Lower lobe of right lung (tissue), 2 donors: ENCODE measurements at regions not wholly inside any gene's neighbourhood (a gene's known extent, or its start where the extent isn't known, plus 50 kb on each side); places are given as distances from the start of the nearest gene placed in this dataset.

Source experiments
- ATAC-seq, 2 donors: fragments of 200-7000 bp; cut with Tn5 transposase; one replicate each; pipeline ENCODE4 v1.9.1; 2020 to 2022; ENCODE audit warnings: mild to moderate bottlenecking in 2 of 2, moderate library complexity in 2 of 2
- DNase-seq: peaks from one replicate; pipeline ENCODE4 v3.0.0-alpha.2; 2020
- H3K27ac ChIP-seq: fragments of 200-600 bp; one replicate; pipeline ENCODE4 v1.8.0; 2022
- H3K27me3 ChIP-seq: fragments of 200-600 bp; one replicate; pipeline ENCODE4 v1.8.0; 2022; ENCODE audit warnings: low read depth
- H3K36me3 ChIP-seq: fragments of 200-600 bp; one replicate; pipeline ENCODE4 v1.8.0; 2022; ENCODE audit warnings: mild to moderate bottlenecking
- H3K4me1 ChIP-seq: fragments of 200-600 bp; one replicate; pipeline ENCODE4 v1.8.0; 2022
- H3K4me3 ChIP-seq: fragments of 200-600 bp; one replicate; pipeline ENCODE4 v1.8.0; 2022; ENCODE audit warnings: mild to moderate bottlenecking
- H3K9me3 ChIP-seq: fragments of 200-600 bp; one replicate; pipeline ENCODE4 v1.8.0; 2022
- CTCF ChIP-seq: fragments of 200-600 bp; IDR thresholded peaks from one replicate; pipeline ENCODE4 v1.8.0; 2022; ENCODE audit warnings: antibody characterized with exemption, mild to moderate bottlenecking
- intact Hi-C: fragments of 100-400 bp; cut with DNase I; formaldehyde crosslinking; loops from one replicate; pipeline ENCODE4 v1.11.0; 2022
- donor health status: DM: no; HTN: yes; CAD: no; lungs with severe emphysema.

GRCh38 chr2:176566496-176566895, 297.3 kb downstream of the MTX2 start:
- no peak for TF ChIP-seq CTCF
- no peaks in the 10 kb centered on the region for H3K4me1 ChIP-seq
- DNase-seq (no peak), ATAC-seq (no peak)
- no peaks in the 10 kb centered on the region for H3K36me3 ChIP-seq
- no peak overlapping the region for H3K27ac ChIP-seq
- intact Hi-C loops = no loop called here
- H3K27me3 ChIP-seq = no peaks in the 10 kb centered on the region
- no peaks in the 10 kb centered on the region for H3K9me3 ChIP-seq
- no peak overlapping the region for H3K4me3 ChIP-seq

- H3K4me1 ChIP-seq = no peaks in the 10 kb centered on the region
- no peaks in the 10 kb centered on the region for H3K27me3 ChIP-seq
- ATAC-seq = no peak
- DNase-seq = no peak
- TF ChIP-seq CTCF = no peak
- intact Hi-C loops = no loop called here
- no peaks in the 10 kb centered on the region for H3K36me3 ChIP-seq
- no peak overlapping the region for H3K4me3 ChIP-seq
- no peaks in the 10 kb centered on the region for H3K9me3 ChIP-seq
- H3K27ac ChIP-seq = no peak overlapping the region
Measured at GRCh38 chr2:176566961-176567360, 297.7 kb downstream of the MTX2 start.

- Histone ChIP-seq H3K4me3 (no peak overlapping the region), H3K9me3 (no peaks in the 10 kb centered on the region), H3K4me1 (no peaks in the 10 kb centered on the region), H3K27ac (no peak overlapping the region), H3K36me3 (no peaks in the 10 kb centered on the region), H3K27me3 (no peaks in the 10 kb centered on the region)
- intact Hi-C loops = no loop called here
- ATAC-seq (no peak), DNase-seq (no peak)
- no peak for TF ChIP-seq CTCF
Measured at GRCh38 chr2:176567361-176567760, 298.1 kb downstream of the MTX2 start.

- Histone ChIP-seq H3K36me3 (no peaks in the 10 kb centered on the region), H3K27me3 (no peaks in the 10 kb centered on the region), H3K4me1 (no peaks in the 10 kb centered on the region), H3K4me3 (no peak overlapping the region), H3K27ac (no peak overlapping the region), H3K9me3 (no peaks in the 10 kb centered on the region)
- DNase-seq = no peak
- no peak for ATAC-seq
- no peak for TF ChIP-seq CTCF
- intact Hi-C loops = no loop called here
Measured at GRCh38 chr2:176569574-176569973, 300.3 kb downstream of the MTX2 start.

GRCh38 chr2:176573612-176574483, 304.6 kb downstream of the MTX2 start:
- Histone ChIP-seq H3K27me3 (no peaks in the 10 kb centered on the region), H3K9me3 (no peaks in the 10 kb centered on the region), H3K27ac (no peak overlapping the region), H3K4me3 (no peak overlapping the region), H3K36me3 (no peaks in the 10 kb centered on the region), H3K4me1 (no peaks in the 10 kb centered on the region)
- intact Hi-C loops = no loop called here
- ATAC-seq (no peak), DNase-seq (no peak)
- no peak for TF ChIP-seq CTCF
